A673 (cell line): ENCODE measurements at regions not wholly inside any gene's neighbourhood (a gene's known extent, or its start where the extent isn't known, plus 50 kb on each side); places are given as distances from the start of the nearest gene placed in this dataset.

Experiments
- BruUV-seq: library from RNA; stranded (reverse); fragments of 400-500 nt; replicated peaks from 2 replicates; lab custom pipeline; 2021; lab: Mats Ljungman, UMichigan
- CTCF ChIA-PET: fragments of 300-600 bp; sonication (Branson Sonifier 250); formaldehyde crosslinking; loops from one replicate; lab custom pipeline; 2022; ENCODE audit warnings: antibody characterized with exemption; lab: Charles Lee
- POLR2A ChIA-PET: fragments of 300-600 bp; sonication (Branson Sonifier 250); formaldehyde crosslinking; loops from one replicate; lab custom pipeline; 2022; ENCODE audit warnings: antibody characterized with exemption; ENCODE audit not compliant: low non-redundant PET; lab: Charles Lee
- DNase-seq: peaks from one replicate; pipeline ENCODE4 v3.0.0-alpha.2; 2015; ENCODE audit warnings: low spot score
- H3K27ac ChIP-seq: fragments of 200-600 bp; sonication (generic); 2 replicates; pipeline ENCODE4 v1.5.1; 2016; ENCODE audit warnings: mixed run types, low read depth, mild to moderate bottlenecking, mixed read lengths, antibody characterized with exemption, low read length; ENCODE audit not compliant: poor library complexity, severe bottlenecking
- H3K27me3 ChIP-seq: fragments of 200-600 bp; sonication (generic); replicated peaks from 2 replicates; pipeline ENCODE4 v1.6.1; 2017; ENCODE audit warnings: mixed run types, low read depth, mild to moderate bottlenecking, mixed read lengths, antibody characterized with exemption, low read length; ENCODE audit not compliant: insufficient read depth, poor library complexity
- H3K36me3 ChIP-seq: fragments of 200-600 bp; sonication (generic); 2 replicates; pipeline ENCODE4 v1.6.1; 2016; ENCODE audit warnings: mixed run types, mild to moderate bottlenecking, mixed read lengths, antibody characterized with exemption, low read length; ENCODE audit not compliant: insufficient read depth, poor library complexity, severe bottlenecking
- H3K4me1 ChIP-seq: fragments of 200-600 bp; sonication (generic); 2 replicates; pipeline ENCODE4 v1.6.1; 2017; ENCODE audit warnings: mixed run types, mild to moderate bottlenecking, mixed read lengths, antibody characterized with exemption, low read length; ENCODE audit not compliant: insufficient read depth, poor library complexity, severe bottlenecking
- H3K4me3 ChIP-seq: fragments of 200-600 bp; sonication (generic); 2 replicates; pipeline ENCODE4 v1.5.1; 2016; ENCODE audit warnings: low read depth, mixed run types, mild to moderate bottlenecking, mixed read lengths, low read length; ENCODE audit not compliant: poor library complexity, severe bottlenecking
- H3K9me3 ChIP-seq: fragments of 200-600 bp; sonication (generic); 2 replicates; pipeline ENCODE4 v1.6.1; 2016; ENCODE audit warnings: mixed run types, low read depth, mild to moderate bottlenecking, mixed read lengths, antibody characterized with exemption, low read length; ENCODE audit not compliant: poor library complexity, severe bottlenecking
- CTCF ChIP-seq: fragments of 300-800, 200-600 bp; sonication (generic); conservative IDR thresholded peaks from 2 replicates; pipeline ENCODE4 v1.5.1; 2017; ENCODE audit warnings: low read depth, mild to moderate bottlenecking, antibody characterized with exemption, low read length, moderate library complexity, mixed read lengths
- EZH2 ChIP-seq: fragments of 200-600 bp; sonication (generic); IDR thresholded peaks from 2 replicates; pipeline ENCODE4 v1.6.1; 2017; ENCODE audit warnings: borderline replicate concordance, low read depth, mild to moderate bottlenecking, mixed read lengths, antibody characterized with exemption, low read length; ENCODE audit not compliant: poor library complexity, severe bottlenecking
- intact Hi-C: fragments of 100-400 bp; cut with micrococcal nuclease; formaldehyde crosslinking; loops from one replicate; pipeline ENCODE4 v1.10.0; 2022; ENCODE audit not compliant: unreplicated experiment

GRCh38 chr20:61045876-61046585 is 206.0 kb upstream of the CDH4 start:
- ChIA-PET POLR2A (no interaction called here), CTCF (no interaction called here)
- no peak overlapping the region for H3K27ac ChIP-seq
- H3K36me3 ChIP-seq, result no peaks in the 10 kb centered on the region
- H3K4me1 ChIP-seq, result no peaks in the 10 kb centered on the region
- H3K9me3 ChIP-seq, result peaks cover 5% of the 10 kb centered on the region
- H3K4me3 ChIP-seq, result no peak overlapping the region
- peak; percentile 60 for DNase-seq
- no TSS peak for BruUV-seq
- no peaks in the 10 kb centered on the region for H3K27me3 ChIP-seq
- TF ChIP-seq CTCF (no peak), EZH2 (no peak)
- intact Hi-C loops, result no loop called here

GRCh38 chr20:61046721-61047351 is 205.2 kb upstream of the CDH4 start:
- no peaks in the 10 kb centered on the region for H3K36me3 ChIP-seq
- DNase-seq, result no peak
- CTCF ChIA-PET, result no interaction called here

GRCh38 chr20:61047515-61047914 is 204.5 kb upstream of the CDH4 start:
- no peak for TF ChIP-seq CTCF
- TF ChIP-seq EZH2, result no peak
- H3K4me3 ChIP-seq, result no peak overlapping the region
- no peak for DNase-seq
- H3K36me3 ChIP-seq, result no peaks in the 10 kb centered on the region
- H3K9me3 ChIP-seq, result peaks cover 5% of the 10 kb centered on the region
- no peak overlapping the region for H3K27ac ChIP-seq
- H3K27me3 ChIP-seq, result peaks cover 9% of the 10 kb centered on the region
- peaks cover 1% of the 10 kb centered on the region for H3K4me1 ChIP-seq
- CTCF ChIA-PET, result no interaction called here
- POLR2A ChIA-PET, result no interaction called here
- intact Hi-C loops, result no loop called here
- BruUV-seq, result no TSS peak

More at GRCh38 chr20:61046721-61047351, 205.2 kb upstream of the CDH4 start:
- POLR2A ChIA-PET, result no interaction called here
- H3K27ac ChIP-seq, result no peak overlapping the region
- TF ChIP-seq EZH2 (no peak), CTCF (no peak)
- no peak overlapping the region for H3K4me3 ChIP-seq
- no TSS peak for BruUV-seq
- H3K9me3 ChIP-seq, result peaks cover 5% of the 10 kb centered on the region
- intact Hi-C loops, result no loop called here
- no peaks in the 10 kb centered on the region for H3K4me1 ChIP-seq
- H3K27me3 ChIP-seq, result peaks cover 2% of the 10 kb centered on the region
